Type B pancreatic cell (in vitro differentiated cells): ENCODE measurements at regions not wholly inside any gene's neighbourhood (a gene's known extent, or its start where the extent isn't known, plus 50 kb on each side); places are given as distances from the start of the nearest gene placed in this dataset.

ENCODE experiments used
- DNase-seq: peaks from one replicate; pipeline ENCODE4 v3.0.0; 2021; ENCODE audit warnings: mixed read lengths; ENCODE audit not compliant: unreplicated experiment; ENCODE audit errors: extremely low spot score
- H3K27ac Mint-ChIP-seq: 2 replicates; pipeline ENCODE4 v1.8.0; 2021; ENCODE audit warnings: mild to moderate bottlenecking, mixed read lengths
- H3K27me3 Mint-ChIP-seq: 2 replicates; pipeline ENCODE4 v1.8.0; 2021; ENCODE audit warnings: mixed read lengths
- H3K36me3 Mint-ChIP-seq: 2 replicates; pipeline ENCODE4 v1.8.0; 2021; ENCODE audit warnings: mixed read lengths
- H3K4me1 Mint-ChIP-seq: one replicate; pipeline ENCODE4 v1.8.0; 2021; ENCODE audit warnings: mixed read lengths; ENCODE audit not compliant: unreplicated experiment
- H3K4me3 Mint-ChIP-seq: 2 replicates; pipeline ENCODE4 v1.8.0; 2021; ENCODE audit warnings: mild to moderate bottlenecking, mixed read lengths
- H3K9me3 Mint-ChIP-seq: 2 replicates; pipeline ENCODE4 v1.8.0; 2021; ENCODE audit warnings: mixed read lengths
- CTCF ChIP-seq: fragments of 200-600 bp; sonication (generic); conservative IDR thresholded peaks from 2 replicates; pipeline ENCODE4 v1.5.0; 2021; ENCODE audit warnings: antibody characterized with exemption, mild to moderate bottlenecking

- no peak for TF ChIP-seq CTCF
- Mint-ChIP-seq H3K4me1 (no peaks in the 10 kb centered on the region), H3K4me3 (no peak overlapping the region), H3K9me3 (no peaks in the 10 kb centered on the region), H3K36me3 (no peaks in the 10 kb centered on the region), H3K27me3 (peaks cover 88% of the 10 kb centered on the region), H3K27ac (no peak overlapping the region)
- DNase-seq = no peak
Observed at GRCh38 chr17:79185671-79186070, 111.0 kb downstream of the ENGASE start.

- TF ChIP-seq CTCF = no peak
- Mint-ChIP-seq H3K27ac (no peak overlapping the region), H3K4me3 (peak overlapping the region; percentile 31), H3K36me3 (no peaks in the 10 kb centered on the region), H3K9me3 (no peaks in the 10 kb centered on the region), H3K4me1 (no peaks in the 10 kb centered on the region), H3K27me3 (peaks cover 88% of the 10 kb centered on the region)
- DNase-seq = no peak
Observed at GRCh38 chr17:79184219-79184618, 109.6 kb downstream of the ENGASE start.

DNA sequence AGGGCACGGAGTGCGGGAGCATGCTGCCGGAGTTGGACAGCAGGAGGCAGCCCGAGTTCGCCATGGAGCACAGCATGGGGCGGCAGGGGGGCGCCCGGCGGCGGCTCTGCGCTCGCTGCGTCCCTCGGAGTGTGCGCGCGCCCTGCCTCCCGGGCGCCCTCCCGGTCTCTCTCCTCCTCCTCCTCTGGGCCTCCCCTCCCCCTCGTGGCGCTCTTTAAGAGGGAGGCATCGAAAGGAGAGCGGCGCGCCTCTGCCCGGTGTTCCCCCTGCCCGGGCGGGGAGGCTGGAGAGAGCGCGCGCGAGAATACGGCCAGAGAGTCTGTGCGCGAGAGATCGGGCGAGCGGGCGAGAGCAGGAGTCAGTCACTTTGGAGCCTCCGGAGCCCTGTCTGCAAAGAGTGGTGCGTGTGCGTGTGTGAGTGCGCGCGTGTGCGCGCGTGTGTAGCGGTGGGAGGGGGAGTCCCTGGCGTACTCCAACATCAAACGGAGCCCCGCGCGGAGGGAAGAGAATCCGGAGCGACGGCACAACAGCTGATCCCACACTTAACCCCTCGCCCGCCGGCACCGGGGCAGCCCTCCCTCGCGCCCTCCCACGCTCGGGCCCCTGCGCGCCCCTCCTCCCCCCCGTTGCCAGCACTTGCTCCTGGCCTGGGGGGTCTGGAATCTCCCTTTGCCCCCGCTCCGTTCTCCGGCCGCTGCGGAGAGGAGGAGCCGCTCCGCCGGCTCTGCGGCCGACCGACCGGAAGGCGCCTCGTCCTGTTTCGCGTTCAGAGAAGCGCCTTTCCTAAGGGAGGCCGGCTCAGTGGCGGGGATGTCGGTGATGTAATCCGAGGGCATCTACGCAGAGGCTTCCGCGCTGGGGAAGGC is 108.9 kb downstream of the ENGASE start:
- no peaks in the 10 kb centered on the region for H3K36me3 Mint-ChIP-seq
- no peak overlapping the region for H3K27ac Mint-ChIP-seq

GRCh38 chr17:79183043-79183292 is 108.3 kb downstream of the ENGASE start:
- no peak for DNase-seq
- Mint-ChIP-seq H3K27ac (no peak overlapping the region), H3K4me1 (no peaks in the 10 kb centered on the region), H3K27me3 (peaks cover 88% of the 10 kb centered on the region), H3K36me3 (no peaks in the 10 kb centered on the region), H3K4me3 (no peak overlapping the region), H3K9me3 (no peaks in the 10 kb centered on the region)
- no peak for TF ChIP-seq CTCF

More for the DNA sequence above, 108.9 kb downstream of the ENGASE start:
- H3K9me3 Mint-ChIP-seq = no peaks in the 10 kb centered on the region
- no peak for DNase-seq
- no peaks in the 10 kb centered on the region for H3K4me1 Mint-ChIP-seq
- peak overlapping the region; percentile 89 for H3K4me3 Mint-ChIP-seq
- TF ChIP-seq CTCF = peak; percentile 21
- H3K27me3 Mint-ChIP-seq = peaks cover 88% of the 10 kb centered on the region

- no peaks in the 10 kb centered on the region for H3K4me1 Mint-ChIP-seq
- DNase-seq = no peak
- H3K36me3 Mint-ChIP-seq = no peaks in the 10 kb centered on the region
- no peak for TF ChIP-seq CTCF
- peaks cover 89% of the 10 kb centered on the region for H3K27me3 Mint-ChIP-seq
- H3K27ac Mint-ChIP-seq = no peak overlapping the region
- no peaks in the 10 kb centered on the region for H3K9me3 Mint-ChIP-seq
- H3K4me3 Mint-ChIP-seq = peak overlapping the region; percentile 64
Observed at GRCh38 chr17:79182176-79183042, 107.8 kb downstream of the ENGASE start.
